ENCODE measurements at regions not wholly inside any gene's neighbourhood (a gene's known extent, or its start where the extent isn't known, plus 50 kb on each side); places are given as distances from the start of the nearest gene placed in this dataset.
A peak's percentile ranks its signal among the peaks of the same experiment; 100 is the strongest.

GRCh38 chr9:593809-594208 is 247.7 kb upstream of the DMRT1 start:
- H3K4me3 ChIP-seq (ENCODE audit: low read depth, low read length): no peak overlapping the region
- TF ChIP-seq CTCF (IDR thresholded peaks at IDR 0.05; ENCODE audit: low read depth, low read length): no peak

- no peak for TF ChIP-seq CTCF (IDR thresholded peaks at IDR 0.05; ENCODE audit: low read depth, low read length)
- H3K4me3 ChIP-seq (ENCODE audit: low read depth, low read length): no peak overlapping the region
These were observed 244.8 kb upstream of the DMRT1 start for GRCh38 chr9:596703-597102.

GRCh38 chr9:600006-600405 is 241.5 kb upstream of the DMRT1 start:
- H3K4me3 ChIP-seq (ENCODE audit: low read depth, low read length): no peak overlapping the region
- no peak for TF ChIP-seq CTCF (IDR thresholded peaks at IDR 0.05; ENCODE audit: low read depth, low read length)

GRCh38 chr9:602716-603115 is 238.8 kb upstream of the DMRT1 start:
- no peak for TF ChIP-seq CTCF (IDR thresholded peaks at IDR 0.05; ENCODE audit: low read depth, low read length)
- no peak overlapping the region for H3K4me3 ChIP-seq (ENCODE audit: low read depth, low read length)

GRCh38 chr9:603126-603525 is 238.4 kb upstream of the DMRT1 start:
- no peak for TF ChIP-seq CTCF (IDR thresholded peaks at IDR 0.05; ENCODE audit: low read depth, low read length)
- H3K4me3 ChIP-seq (ENCODE audit: low read depth, low read length): no peak overlapping the region

- TF ChIP-seq CTCF (IDR thresholded peaks at IDR 0.05; ENCODE audit: low read depth, low read length): no peak
- H3K4me3 ChIP-seq (ENCODE audit: low read depth, low read length): no peak overlapping the region
These were observed 234.1 kb upstream of the DMRT1 start for GRCh38 chr9:607417-607816.

GRCh38 chr9:613771-614347 is 227.6 kb upstream of the DMRT1 start:
- H3K4me3 ChIP-seq (ENCODE audit: low read depth, low read length): no peak overlapping the region

More at GRCh38 chr9:613771-614347, 227.6 kb upstream of the DMRT1 start:
- peak; percentile 92 for TF ChIP-seq CTCF (IDR thresholded peaks at IDR 0.05; ENCODE audit: low read depth, low read length)
